SK-N-SH treated with all-trans-retinoic acid at 6 μM for 48 hours (cell line): ENCODE measurements at regions not wholly inside any gene's neighbourhood (a gene's known extent, or its start where the extent isn't known, plus 50 kb on each side); places are given as distances from the start of the nearest gene placed in this dataset.

Experiments used
- ATAC-seq: fragments of 200-7000 bp; cut with Tn5 transposase; 3 replicates; pipeline ENCODE4 v1.9.1; 2020; ENCODE audit warnings: mild to moderate bottlenecking, moderate library complexity
- ARNTL ChIP-seq: fragments of 450-650 bp; formaldehyde crosslinking; IDR thresholded peaks from 2 replicates; pipeline ENCODE4 v1.5.0; 2020; ENCODE audit warnings: low read depth, mild to moderate bottlenecking, moderate library complexity, borderline replicate concordance
- BACH2 ChIP-seq: fragments of 250-450 bp; sonication (Bioruptor Pico); IDR thresholded peaks from 2 replicates; pipeline ENCODE4 v1.9.0; 2021; ENCODE audit warnings: mild to moderate bottlenecking, borderline replicate concordance
- CSDC2 ChIP-seq: fragments of 250-450 bp; sonication (Bioruptor Pico); IDR thresholded peaks from 2 replicates; pipeline ENCODE4 v1.5.0; 2020; ENCODE audit warnings: mild to moderate bottlenecking, moderate library complexity
- CSRNP3 ChIP-seq: fragments of 250-450 bp; sonication (Bioruptor Pico); IDR thresholded peaks from 2 replicates; pipeline ENCODE4 v1.5.1; 2021; ENCODE audit warnings: mild to moderate bottlenecking, moderate library complexity
- ESRRG ChIP-seq: fragments of 250-450 bp; sonication (Bioruptor Pico); IDR thresholded peaks from 2 replicates; pipeline ENCODE4 v1.6.1; 2021; ENCODE audit warnings: mild to moderate bottlenecking
- GLIS3 ChIP-seq: fragments of 250-450 bp; sonication (Bioruptor Pico); IDR thresholded peaks from 2 replicates; pipeline ENCODE4 v1.5.0; 2020; ENCODE audit warnings: mild to moderate bottlenecking, moderate library complexity
- ISL1 ChIP-seq: fragments of 250-450 bp; sonication (Bioruptor Pico); IDR thresholded peaks from 2 replicates; pipeline ENCODE4 v2.1.2; 2022; ENCODE audit warnings: mild to moderate bottlenecking, moderate library complexity
- OSR1 ChIP-seq: fragments of 250-450 bp; sonication (Bioruptor Pico); IDR thresholded peaks from 2 replicates; pipeline ENCODE4 v1.8.0; 2022; ENCODE audit warnings: moderate library complexity, mild to moderate bottlenecking, inconsistent platforms
- PPARA ChIP-seq: fragments of 250-450 bp; sonication (Bioruptor Pico); IDR thresholded peaks from 2 replicates; pipeline ENCODE4 v1.5.0; 2020; ENCODE audit warnings: mild to moderate bottlenecking, borderline replicate concordance
- RARB ChIP-seq: fragments of 250-450 bp; sonication (Bioruptor Pico); IDR thresholded peaks from 2 replicates; pipeline ENCODE4 v1.8.0; 2021; ENCODE audit warnings: mild to moderate bottlenecking, moderate library complexity
- SNAI2 ChIP-seq: fragments of 250-450 bp; sonication (Bioruptor Pico); IDR thresholded peaks from 2 replicates; pipeline ENCODE4 v1.5.0; 2020; ENCODE audit warnings: mild to moderate bottlenecking, moderate library complexity
- TCF4 ChIP-seq: fragments of 250-450 bp; sonication (Bioruptor Pico); IDR thresholded peaks from 2 replicates; pipeline ENCODE4 v1.8.0; 2021; ENCODE audit warnings: mild to moderate bottlenecking, moderate library complexity, borderline replicate concordance
- TOX ChIP-seq: fragments of 250-450 bp; sonication (Bioruptor Pico); IDR thresholded peaks from 2 replicates; pipeline ENCODE4 v1.8.0; 2021; ENCODE audit warnings: mild to moderate bottlenecking, moderate library complexity, borderline replicate concordance
- ZC3H10 ChIP-seq: fragments of 250-450 bp; sonication (Bioruptor Pico); IDR thresholded peaks from 2 replicates; pipeline ENCODE4 v1.5.1; 2021; ENCODE audit warnings: mild to moderate bottlenecking, moderate library complexity
- ZFP3 ChIP-seq: fragments of 250-450 bp; sonication (Bioruptor Pico); IDR thresholded peaks from 2 replicates; pipeline ENCODE4 v1.5.0; 2020; ENCODE audit warnings: mild to moderate bottlenecking, moderate library complexity
- ZFP30 ChIP-seq: fragments of 450-650 bp; formaldehyde crosslinking; IDR thresholded peaks from 2 replicates; pipeline ENCODE4 v1.5.0; 2022; ENCODE audit warnings: mild to moderate bottlenecking, moderate library complexity
- ZNF565 ChIP-seq: fragments of 450-650 bp; formaldehyde crosslinking; conservative IDR thresholded peaks from 2 replicates; pipeline ENCODE4 v1.5.0; 2020; ENCODE audit warnings: low read depth, mild to moderate bottlenecking, moderate library complexity
- ZNF8 ChIP-seq: fragments of 450-650 bp; formaldehyde crosslinking; IDR thresholded peaks from 2 replicates; pipeline ENCODE4 v1.5.0; 2020; ENCODE audit warnings: mild to moderate bottlenecking, moderate library complexity
- TF ChIP-seq, protein P1 (sequence below): fragments of 250-450 bp; sonication (Bioruptor Pico); IDR thresholded peaks from 2 replicates; pipeline ENCODE4 v1.8.0; 2021; ENCODE audit warnings: low read depth, mild to moderate bottlenecking, moderate library complexity, borderline replicate concordance
- TF ChIP-seq, protein P2 (sequence below): fragments of 250-450 bp; sonication (Bioruptor Pico); IDR thresholded peaks from 2 replicates; pipeline ENCODE4 v1.5.0; 2020; ENCODE audit warnings: mild to moderate bottlenecking, moderate library complexity
- TF ChIP-seq, protein P3 (sequence below): fragments of 250-450 bp; sonication (Bioruptor Pico); IDR thresholded peaks from 2 replicates; pipeline ENCODE4 v1.8.0; 2020; ENCODE audit warnings: mild to moderate bottlenecking, moderate library complexity, borderline replicate concordance

DNA sequence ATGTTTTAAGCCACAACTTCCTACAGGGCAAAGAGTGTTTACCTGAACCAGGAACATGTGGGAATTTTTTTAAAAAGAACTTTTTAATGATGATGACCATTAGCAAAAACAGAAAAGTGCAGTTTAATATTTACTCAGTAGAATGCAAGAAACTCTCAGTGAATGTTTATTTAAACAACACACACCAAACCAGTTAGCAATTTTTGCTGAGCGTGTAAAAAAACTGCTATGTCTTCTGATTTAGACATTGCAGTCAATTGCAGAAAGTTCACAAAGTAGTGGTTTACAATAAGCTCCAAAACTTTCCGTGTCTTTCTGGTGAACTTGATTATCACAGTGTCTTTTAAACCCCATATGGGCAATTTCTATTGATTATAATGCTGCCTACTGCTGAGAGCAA is 273.7 kb upstream of the DIAPH2 start (continued):
- TF ChIP-seq, protein P1, sequence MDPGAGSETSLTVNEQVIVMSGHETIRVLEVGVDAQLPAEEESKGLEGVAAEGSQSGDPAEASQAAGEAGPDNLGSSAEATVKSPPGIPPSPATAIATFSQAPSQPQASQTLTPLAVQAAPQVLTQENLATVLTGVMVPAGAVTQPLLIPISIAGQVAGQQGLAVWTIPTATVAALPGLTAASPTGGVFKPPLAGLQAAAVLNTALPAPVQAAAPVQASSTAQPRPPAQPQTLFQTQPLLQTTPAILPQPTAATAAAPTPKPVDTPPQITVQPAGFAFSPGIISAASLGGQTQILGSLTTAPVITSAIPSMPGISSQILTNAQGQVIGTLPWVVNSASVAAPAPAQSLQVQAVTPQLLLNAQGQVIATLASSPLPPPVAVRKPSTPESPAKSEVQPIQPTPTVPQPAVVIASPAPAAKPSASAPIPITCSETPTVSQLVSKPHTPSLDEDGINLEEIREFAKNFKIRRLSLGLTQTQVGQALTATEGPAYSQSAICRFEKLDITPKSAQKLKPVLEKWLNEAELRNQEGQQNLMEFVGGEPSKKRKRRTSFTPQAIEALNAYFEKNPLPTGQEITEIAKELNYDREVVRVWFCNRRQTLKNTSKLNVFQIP (CRISPR knock-in tag): no peak
- TF ChIP-seq ESRRG (CRISPR knock-in tag): no peak
- TF ChIP-seq OSR1 (CRISPR knock-in tag): no peak

GRCh38 chrX:96417695-96418094 is 266.9 kb upstream of the DIAPH2 start:
- no peak for ATAC-seq
- TF ChIP-seq PPARA (CRISPR knock-in tag) (no peak), BACH2 (no peak), CSRNP3 (CRISPR knock-in tag) (no peak), SNAI2 (CRISPR knock-in tag) (no peak), ARNTL (CRISPR knock-in tag) (no peak), ZNF8 (CRISPR knock-in tag) (no peak), CSDC2 (CRISPR knock-in tag) (no peak), ZC3H10 (CRISPR knock-in tag) (no peak), ZFP3 (no peak)
- TF ChIP-seq, protein P2, sequence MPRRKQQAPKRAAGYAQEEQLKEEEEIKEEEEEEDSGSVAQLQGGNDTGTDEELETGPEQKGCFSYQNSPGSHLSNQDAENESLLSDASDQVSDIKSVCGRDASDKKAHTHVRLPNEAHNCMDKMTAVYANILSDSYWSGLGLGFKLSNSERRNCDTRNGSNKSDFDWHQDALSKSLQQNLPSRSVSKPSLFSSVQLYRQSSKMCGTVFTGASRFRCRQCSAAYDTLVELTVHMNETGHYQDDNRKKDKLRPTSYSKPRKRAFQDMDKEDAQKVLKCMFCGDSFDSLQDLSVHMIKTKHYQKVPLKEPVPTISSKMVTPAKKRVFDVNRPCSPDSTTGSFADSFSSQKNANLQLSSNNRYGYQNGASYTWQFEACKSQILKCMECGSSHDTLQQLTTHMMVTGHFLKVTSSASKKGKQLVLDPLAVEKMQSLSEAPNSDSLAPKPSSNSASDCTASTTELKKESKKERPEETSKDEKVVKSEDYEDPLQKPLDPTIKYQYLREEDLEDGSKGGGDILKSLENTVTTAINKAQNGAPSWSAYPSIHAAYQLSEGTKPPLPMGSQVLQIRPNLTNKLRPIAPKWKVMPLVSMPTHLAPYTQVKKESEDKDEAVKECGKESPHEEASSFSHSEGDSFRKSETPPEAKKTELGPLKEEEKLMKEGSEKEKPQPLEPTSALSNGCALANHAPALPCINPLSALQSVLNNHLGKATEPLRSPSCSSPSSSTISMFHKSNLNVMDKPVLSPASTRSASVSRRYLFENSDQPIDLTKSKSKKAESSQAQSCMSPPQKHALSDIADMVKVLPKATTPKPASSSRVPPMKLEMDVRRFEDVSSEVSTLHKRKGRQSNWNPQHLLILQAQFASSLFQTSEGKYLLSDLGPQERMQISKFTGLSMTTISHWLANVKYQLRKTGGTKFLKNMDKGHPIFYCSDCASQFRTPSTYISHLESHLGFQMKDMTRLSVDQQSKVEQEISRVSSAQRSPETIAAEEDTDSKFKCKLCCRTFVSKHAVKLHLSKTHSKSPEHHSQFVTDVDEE (CRISPR knock-in tag): no peak
- TF ChIP-seq, protein P3, sequence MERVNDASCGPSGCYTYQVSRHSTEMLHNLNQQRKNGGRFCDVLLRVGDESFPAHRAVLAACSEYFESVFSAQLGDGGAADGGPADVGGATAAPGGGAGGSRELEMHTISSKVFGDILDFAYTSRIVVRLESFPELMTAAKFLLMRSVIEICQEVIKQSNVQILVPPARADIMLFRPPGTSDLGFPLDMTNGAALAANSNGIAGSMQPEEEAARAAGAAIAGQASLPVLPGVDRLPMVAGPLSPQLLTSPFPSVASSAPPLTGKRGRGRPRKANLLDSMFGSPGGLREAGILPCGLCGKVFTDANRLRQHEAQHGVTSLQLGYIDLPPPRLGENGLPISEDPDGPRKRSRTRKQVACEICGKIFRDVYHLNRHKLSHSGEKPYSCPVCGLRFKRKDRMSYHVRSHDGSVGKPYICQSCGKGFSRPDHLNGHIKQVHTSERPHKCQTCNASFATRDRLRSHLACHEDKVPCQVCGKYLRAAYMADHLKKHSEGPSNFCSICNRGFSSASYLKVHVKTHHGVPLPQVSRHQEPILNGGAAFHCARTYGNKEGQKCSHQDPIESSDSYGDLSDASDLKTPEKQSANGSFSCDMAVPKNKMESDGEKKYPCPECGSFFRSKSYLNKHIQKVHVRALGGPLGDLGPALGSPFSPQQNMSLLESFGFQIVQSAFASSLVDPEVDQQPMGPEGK: no peak

DNA sequence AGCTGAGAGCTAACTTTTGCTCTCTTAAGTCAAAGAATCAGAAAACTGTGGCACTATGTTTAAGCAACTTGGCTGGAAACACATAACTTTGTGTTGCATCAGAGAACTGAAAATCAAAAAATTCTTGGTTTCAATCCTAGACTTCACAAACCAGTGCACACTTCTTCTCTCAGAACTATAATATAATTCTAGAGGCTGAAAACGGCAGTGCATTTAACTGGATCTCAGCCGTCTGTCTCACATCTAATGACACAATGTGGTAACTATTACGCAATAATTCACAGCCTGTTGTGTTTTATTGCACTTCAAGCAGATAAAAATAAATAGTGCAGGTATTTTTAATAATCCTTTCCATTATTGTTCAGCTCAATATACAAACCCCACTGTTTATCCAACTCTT is 260.6 kb upstream of the DIAPH2 start:
- TF ChIP-seq ZNF565 (CRISPR knock-in tag) (no peak), ISL1 (CRISPR knock-in tag) (no peak), ZFP30 (no peak), CSRNP3 (CRISPR knock-in tag) (no peak), ESRRG (CRISPR knock-in tag) (no peak), SNAI2 (CRISPR knock-in tag) (no peak)
- ATAC-seq: no peak

DNA sequence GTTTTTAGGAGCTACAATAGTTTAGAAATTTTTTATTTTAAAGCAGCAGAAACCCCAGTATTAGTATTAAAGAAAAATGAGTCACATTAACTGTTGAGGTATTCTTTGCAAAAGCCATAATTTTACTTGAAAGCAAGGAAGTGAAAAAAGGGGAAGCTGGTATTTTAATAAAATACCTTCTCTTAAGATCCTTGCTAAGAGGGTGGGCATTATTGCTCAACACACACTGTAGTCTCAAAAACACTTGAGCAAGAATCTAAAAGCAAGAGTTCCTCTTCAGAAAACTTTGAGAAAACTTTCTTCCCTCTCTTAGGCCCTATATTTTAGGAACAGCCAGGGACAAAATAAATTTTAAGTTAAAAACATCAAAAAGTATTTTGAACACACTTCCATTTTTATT is 259.4 kb upstream of the DIAPH2 start:
- ATAC-seq: no peak
- TF ChIP-seq, protein P1 (CRISPR knock-in tag): no peak
- no peak for TF ChIP-seq RARB
- TF ChIP-seq, protein P3: no peak
- TF ChIP-seq PPARA (CRISPR knock-in tag): no peak
- TF ChIP-seq ZFP3: no peak
- no peak for TF ChIP-seq TOX (CRISPR knock-in tag)
- TF ChIP-seq ISL1 (CRISPR knock-in tag): no peak
- TF ChIP-seq ZNF565 (CRISPR knock-in tag): no peak
- no peak for TF ChIP-seq OSR1 (CRISPR knock-in tag)
- TF ChIP-seq TCF4: no peak
- no peak for TF ChIP-seq CSRNP3 (CRISPR knock-in tag)
- no peak for TF ChIP-seq ZC3H10 (CRISPR knock-in tag)
- no peak for TF ChIP-seq ZNF8 (CRISPR knock-in tag)
- TF ChIP-seq BACH2: no peak
- no peak for TF ChIP-seq GLIS3 (CRISPR knock-in tag)
